K562 (cell line): ENCODE measurements at regions not wholly inside any gene's neighbourhood (a gene's known extent, or its start where the extent isn't known, plus 50 kb on each side); places are given as distances from the start of the nearest gene placed in this dataset.

Experiments
- ATAC-seq: fragments of 200-7000 bp; cut with Tn5 transposase; 3 replicates; pipeline ENCODE4 v1.9.1; 2020; ENCODE audit warnings: moderate library complexity
- BruUV-seq: library from RNA; stranded (reverse); fragments of 400-500 nt; replicated peaks from 2 replicates; lab custom pipeline; 2021; lab: Mats Ljungman, UMichigan
- CTCF ChIA-PET: fragments of 300-600 bp; formaldehyde crosslinking; extraction: SDS; loops from one replicate; lab custom pipeline; 2021; ENCODE audit warnings: low intra/inter-chr PET ratio; lab: Yijun Ruan, JAX
- POLR2A ChIA-PET: fragments of 300-600, 350-650 bp; sonication (Branson Sonifier 250); formaldehyde crosslinking; extraction: SDS; loops from one replicate; lab custom pipeline; 2021; ENCODE audit warnings: antibody characterized with exemption, inconsistent platforms; lab: Yijun Ruan, JAX
- DNase-seq, 4 experiments: peaks; one replicate each; pipeline versions ENCODE4 v3.0.0 to v3.0.0-alpha.2; 2011 to 2018; ENCODE audit warnings: low spot score in 3 of 4, mixed read lengths in 3 of 4; ENCODE audit errors: extremely low read depth in 1 of 4
- FAIRE-seq: peaks from 2 replicates; lab custom pipeline; 2011; peaks lifted over from hg19 to GRCh38; lab: Jason Lieb, UNC
- H2AFZ ChIP-seq: 2 replicates; pipeline ENCODE4 v1.6.0; 2011; ENCODE audit warnings: low read depth, low read length, control low read depth, inconsistent platforms
- H3K27ac ChIP-seq: fragments of 200-600 bp; 3 replicates; pipeline ENCODE4 v1.8.0; 2011; ENCODE audit warnings: low read depth, mild to moderate bottlenecking, control low read depth, inconsistent platforms, low read length, moderate library complexity, mixed read lengths; ENCODE audit errors: extremely low read depth
- H3K27me3 ChIP-seq, 2 experiments: fragments of 300-600 bp in 1 of 2; 2 replicates in 1 of 2; 3 replicates in 1 of 2; pipeline versions ENCODE4 v1.6.0 to v1.8.0; 2011; ENCODE audit warnings: inconsistent platforms in 2 of 2, low read length in 2 of 2, mild to moderate bottlenecking in 1 of 2, mixed read lengths in 1 of 2, moderate library complexity in 1 of 2; ENCODE audit not compliant: control insufficient read depth in 2 of 2, insufficient read depth in 2 of 2
- H3K36me3 ChIP-seq: fragments of 300-600 bp; 3 replicates; pipeline ENCODE4 v1.8.0; 2011; ENCODE audit warnings: mild to moderate bottlenecking, low read length, inconsistent platforms; ENCODE audit not compliant: control insufficient read depth, insufficient read depth
- H3K4me1 ChIP-seq, 2 experiments: fragments of 200-600 bp in 1 of 2; replicated peaks in 1 of 2; 2 replicates in 1 of 2; 3 replicates in 1 of 2; pipeline versions ENCODE4 v1.5.1 to v1.8.0; 2011; ENCODE audit warnings: inconsistent platforms in 2 of 2, low read length in 2 of 2, mild to moderate bottlenecking in 1 of 2, mixed read lengths in 1 of 2, moderate library complexity in 1 of 2; ENCODE audit not compliant: control insufficient read depth in 2 of 2, insufficient read depth in 2 of 2
- H3K4me2 ChIP-seq: 2 replicates; pipeline ENCODE4 v1.6.1; 2011; ENCODE audit warnings: low read length, control low read depth, inconsistent platforms, mixed read lengths; ENCODE audit not compliant: insufficient read depth
- H3K4me3 ChIP-seq: fragments of 200-600 bp; sonication (generic), shearing (Covaris generic); 2 replicates; pipeline ENCODE4 v1.5.1; 2016; ENCODE audit warnings: control low read depth, inconsistent platforms
- H3K79me2 ChIP-seq: fragments of 200-600 bp; 3 replicates; pipeline ENCODE4 v1.8.0; 2011; ENCODE audit warnings: low read length, inconsistent platforms; ENCODE audit not compliant: control insufficient read depth, insufficient read depth
- H3K9ac ChIP-seq, 2 experiments: 2 replicates each; pipeline versions ENCODE4 v1.6.0 to v1.6.1; 2011; ENCODE audit warnings: low read depth in 2 of 2, low read length in 2 of 2, control low read depth in 1 of 2, inconsistent platforms in 1 of 2, mild to moderate bottlenecking in 1 of 2, mixed read lengths in 1 of 2; ENCODE audit not compliant: insufficient read depth in 1 of 2
- H3K9me1 ChIP-seq: one replicate; pipeline ENCODE4 v1.6.0; 2011; ENCODE audit warnings: inconsistent platforms, mild to moderate bottlenecking, low read length, moderate library complexity; ENCODE audit not compliant: control insufficient read depth, insufficient read depth
- H3K9me3 ChIP-seq: replicated peaks from 2 replicates; pipeline ENCODE4 v1.5.1; 2011; ENCODE audit warnings: low read depth, low read length, inconsistent platforms; ENCODE audit not compliant: control insufficient read depth, insufficient read depth
- H4K20me1 ChIP-seq: replicated peaks from 2 replicates; pipeline ENCODE4 v1.6.1; 2011; ENCODE audit warnings: low read length, inconsistent platforms, mixed read lengths; ENCODE audit not compliant: control insufficient read depth, insufficient read depth
- ARID4B ChIP-seq: sonication (generic); formaldehyde crosslinking; IDR thresholded peaks from 2 replicates; pipeline ENCODE4 v1.8.0; 2022; ENCODE audit warnings: mild to moderate bottlenecking, missing genetic modification reagents
- ATF6 ChIP-seq: sonication (generic); formaldehyde crosslinking; IDR thresholded peaks from 2 replicates; pipeline ENCODE4 v1.4.0; 2020; ENCODE audit warnings: mild to moderate bottlenecking, missing genetic modification reagents
- CHAMP1 ChIP-seq: fragments of 450-650 bp; IDR thresholded peaks from 2 replicates; pipeline ENCODE4 v1.6.1; 2016; ENCODE audit warnings: mild to moderate bottlenecking
- JUND ChIP-seq, 2 experiments: IDR thresholded peaks; 2 replicates in 1 of 2; 3 replicates in 1 of 2; pipeline ENCODE4 v1.6.1; 2011; ENCODE audit warnings: borderline replicate concordance in 2 of 2, low read depth in 2 of 2, low read length in 2 of 2, improper control_type of control experiment in 1 of 2, missing biosample characterization in 1 of 2, missing genetic modification characterization in 1 of 2, missing genetic modification reagents in 1 of 2
- PHF21A ChIP-seq: fragments of 450-650 bp; IDR thresholded peaks from 2 replicates; pipeline ENCODE4 v1.6.1; 2017; ENCODE audit warnings: low read depth, borderline replicate concordance
- SMARCB1 ChIP-seq: IDR thresholded peaks from 2 replicates; pipeline ENCODE4 v1.6.1; 2011; ENCODE audit warnings: improper control_type of control experiment, low read depth; ENCODE audit not compliant: insufficient read length
- SP1 ChIP-seq: sonication (generic); formaldehyde crosslinking; IDR thresholded peaks from 2 replicates; pipeline ENCODE4 v1.8.1; 2022; ENCODE audit warnings: mild to moderate bottlenecking, missing genetic modification reagents
- THRAP3 ChIP-seq: fragments of 450-650 bp; IDR thresholded peaks from 2 replicates; pipeline ENCODE4 v1.6.1; 2016; ENCODE audit warnings: mild to moderate bottlenecking, inconsistent platforms, borderline replicate concordance
- ZBTB1 ChIP-seq: sonication (generic); formaldehyde crosslinking; IDR thresholded peaks from 2 replicates; pipeline ENCODE4 v1.8.1; 2023; ENCODE audit warnings: missing genetic modification reagents, low read depth, mild to moderate bottlenecking, borderline replicate concordance
- ZNF551 ChIP-seq: fragments of 250-450 bp; sonication (Bioruptor Pico); IDR thresholded peaks from 2 replicates; pipeline ENCODE4 v1.5.0; 2021; ENCODE audit warnings: mild to moderate bottlenecking, moderate library complexity
- ZNF699 ChIP-seq: fragments of 250-450 bp; sonication (Bioruptor Pico); IDR thresholded peaks from 2 replicates; pipeline ENCODE4 v1.8.0; 2021; ENCODE audit warnings: mild to moderate bottlenecking, moderate library complexity; ENCODE audit not compliant: insufficient replicate concordance
- WGBS: fragments of 100-300 bp; shearing (Covaris generic); methylation state at CpG from one replicate; pipeline ENCODE4 v1.1.6; 2016; ENCODE audit warnings: low coverage, mixed read lengths; ENCODE audit not compliant: insufficient coverage; ENCODE audit errors: missing lambda C conversion rate; 5-methylcytosine and 5-hydroxymethylcytosine counted together
- in situ Hi-C: fragments of 300-500 bp; cut with MboI; formaldehyde crosslinking; loops from 4 replicates; pipeline ENCODE4 v1.15.0; 2018; ENCODE audit warnings: inconsistent platforms, mixed read lengths
- intact Hi-C: fragments of 100-400 bp; cut with micrococcal nuclease; formaldehyde crosslinking; loops from 2 replicates; pipeline ENCODE4 v1.14.2; 2022

GRCh38 chr6:48957781-48958180 is 505.3 kb downstream of the MMUT start:
- H3K9me1 ChIP-seq: no peaks in the 10 kb centered on the region
- no peaks in the 10 kb centered on the region for H3K4me1 ChIP-seq
- no peak overlapping the region for H3K27ac ChIP-seq
- FAIRE-seq (no peak), DNase-seq (no peak), ATAC-seq (no peak)
- 0% methylated on average over 5 of the region's 5 CpGs for WGBS
- BruUV-seq: no TSS peak
- H3K9ac ChIP-seq: no peak overlapping the region
- TF ChIP-seq JUND (IDR thresholded peaks at IDR 0.05; ENCODE audit: borderline replicate concordance, low read depth, low read length) (no peak), JUND (tag; IDR thresholded peaks at IDR 0.05; ENCODE audit: borderline replicate concordance, low read depth, low read length) (no peak), ZNF699 (no peak), THRAP3 (no peak), ARID4B (CRISPR knock-in tag) (no peak), SMARCB1 (no peak), CHAMP1 (no peak), ZNF551 (CRISPR knock-in tag) (no peak), PHF21A (no peak), ZBTB1 (CRISPR knock-in tag) (no peak), ATF6 (no peak), SP1 (CRISPR knock-in tag) (no peak)
- no peak overlapping the region for H2AFZ ChIP-seq
- ChIA-PET CTCF (no interaction called here), POLR2A (no interaction called here)
- no peak overlapping the region for H3K4me3 ChIP-seq
- H3K27me3 ChIP-seq: no peaks in the 10 kb centered on the region
- H3K79me2 ChIP-seq: no peaks in the 10 kb centered on the region
- intact Hi-C loops (no loop called here), in situ Hi-C loops (no loop called here)
- H3K36me3 ChIP-seq: no peaks in the 10 kb centered on the region
- H3K9me3 ChIP-seq: no peaks in the 10 kb centered on the region; the same call in none of the 2 replicates
- no peaks in the 10 kb centered on the region for H4K20me1 ChIP-seq
- no peak overlapping the region for H3K4me2 ChIP-seq
